Mucosa of descending colon (tissue), 3 donors: ENCODE measurements at regions not wholly inside any gene's neighbourhood (a gene's known extent, or its start where the extent isn't known, plus 50 kb on each side); places are given as distances from the start of the nearest gene placed in this dataset.

ENCODE experiments used
- ATAC-seq: fragments of 200-7000 bp; cut with Tn5 transposase; one replicate; pipeline ENCODE4 v1.9.1; 2020; ENCODE audit warnings: mild to moderate bottlenecking, moderate library complexity
- DNase-seq, 3 donors: peaks; one replicate each; pipeline ENCODE4 v3.0.0-alpha.2; 2020
- H3K36me3 ChIP-seq: fragments of 200-600 bp; one replicate; pipeline ENCODE4 v1.8.0; 2021; ENCODE audit warnings: low read depth, mild to moderate bottlenecking
- H3K4me1 ChIP-seq: fragments of 200-600 bp; one replicate; pipeline ENCODE4 v1.8.0; 2021; ENCODE audit warnings: low read depth, mild to moderate bottlenecking
- H3K4me3 ChIP-seq: fragments of 200-600 bp; one replicate; pipeline ENCODE4 v1.8.0; 2021; ENCODE audit warnings: mild to moderate bottlenecking
- H3K9me3 ChIP-seq: fragments of 200-600 bp; one replicate; pipeline ENCODE4 v1.8.0; 2021; ENCODE audit warnings: mild to moderate bottlenecking
- CTCF ChIP-seq: fragments of 200-600 bp; IDR thresholded peaks from one replicate; pipeline ENCODE4 v1.8.0; 2022; ENCODE audit warnings: antibody characterized with exemption, mild to moderate bottlenecking
- intact Hi-C, 2 donors: fragments of 100-400 bp; cut with DNase I in 1 of 2; cut with micrococcal nuclease in 1 of 2; formaldehyde crosslinking; loops; one replicate each; pipeline versions ENCODE4 v1.11.0 to v1.11.1; 2022; cut with DNase I, micrococcal nuclease
- donor health status: DM: no; HTN: no; CAD: no; lungs with moderate emphysema.
- donor health status: DM: no; HTN: no; CAD: no.
- donor health status: DM: no; HTN: yes; CAD: no.

- no peak for TF ChIP-seq CTCF
These were observed 621.0 kb downstream of the ACTL7B start for GRCh38 chr9:108234811-108235210.

GRCh38 chr9:108225149-108225800 lies 630.5 kb downstream of the ACTL7B start:
- Histone ChIP-seq H3K36me3 (no peaks in the 10 kb centered on the region), H3K4me3 (no peak overlapping the region), H3K9me3 (peaks cover 2% of the 10 kb centered on the region), H3K4me1 (no peaks in the 10 kb centered on the region)
- no peak for TF ChIP-seq CTCF
- ATAC-seq (no peak), DNase-seq (no peak)
- intact Hi-C loops, result no loop called here

More at GRCh38 chr9:108234811-108235210, 621.0 kb downstream of the ACTL7B start:
- Histone ChIP-seq H3K4me1 (no peaks in the 10 kb centered on the region), H3K4me3 (no peak overlapping the region), H3K36me3 (no peaks in the 10 kb centered on the region), H3K9me3 (no peaks in the 10 kb centered on the region)
- intact Hi-C loops, result no loop called here
- no peak for DNase-seq
- no peak for ATAC-seq

- Histone ChIP-seq H3K9me3 (peaks cover 2% of the 10 kb centered on the region), H3K4me1 (no peaks in the 10 kb centered on the region), H3K36me3 (no peaks in the 10 kb centered on the region), H3K4me3 (no peak overlapping the region)
- intact Hi-C loops, result no loop called here
- no peak for ATAC-seq
- TF ChIP-seq CTCF, result no peak
- DNase-seq, result no peak
These were observed 631.1 kb downstream of the ACTL7B start for GRCh38 chr9:108224716-108225115.

- Histone ChIP-seq H3K36me3 (no peaks in the 10 kb centered on the region), H3K4me1 (no peaks in the 10 kb centered on the region), H3K9me3 (no peaks in the 10 kb centered on the region), H3K4me3 (no peak overlapping the region)
- TF ChIP-seq CTCF, result no peak
- intact Hi-C loops, result no loop called here
- ATAC-seq (peak; percentile 61), DNase-seq (peak in 2 of 3 donors; percentile 33 to 47)
These were observed 636.1 kb downstream of the ACTL7B start for GRCh38 chr9:108219664-108220063.

GRCh38 chr9:108217431-108218349 lies 638.1 kb downstream of the ACTL7B start:
- DNase-seq (no peak), ATAC-seq (no peak)
- TF ChIP-seq CTCF, result no peak
- Histone ChIP-seq H3K4me1 (no peaks in the 10 kb centered on the region), H3K36me3 (no peaks in the 10 kb centered on the region), H3K4me3 (no peak overlapping the region), H3K9me3 (no peaks in the 10 kb centered on the region)
- intact Hi-C loops, result no loop called here
